HEK293 (cell line): ENCODE measurements at regions not wholly inside any gene's neighbourhood (a gene's known extent, or its start where the extent isn't known, plus 50 kb on each side); places are given as distances from the start of the nearest gene placed in this dataset.

Experiments
- SP2 ChIP-seq: fragments of 450-650 bp; formaldehyde crosslinking; IDR thresholded peaks from 2 replicates; pipeline ENCODE4 v1.5.1; 2016; ENCODE audit warnings: missing biosample characterization, missing genetic modification characterization
- TCF7L2 ChIP-seq: IDR thresholded peaks from 2 replicates; pipeline ENCODE4 v1.6.1; 2011; ENCODE audit warnings: low read depth, mild to moderate bottlenecking, inconsistent platforms, low read length, moderate library complexity, borderline replicate concordance
- TRIM28 ChIP-seq: IDR thresholded peaks from 2 replicates; pipeline ENCODE4 v1.6.1; 2011; ENCODE audit warnings: low read length, control low read depth, borderline replicate concordance
- ZNF24 ChIP-seq: fragments of 450-650 bp; formaldehyde crosslinking; IDR thresholded peaks from 2 replicates; pipeline ENCODE4 v1.5.1; 2016; ENCODE audit warnings: missing biosample characterization, missing genetic modification characterization
- ZNF274 ChIP-seq, 2 experiments: fragments of 200-500 bp in 1 of 2; fragments of 450-650 bp in 1 of 2; sonication (Bioruptor generic) in 1 of 2; formaldehyde crosslinking in 1 of 2; IDR thresholded peaks; 2 replicates each; pipeline versions ENCODE4 v1.5.1 to v1.6.1; 2014 to 2016; ENCODE audit warnings: borderline replicate concordance in 1 of 2, inconsistent platforms in 1 of 2, low read length in 1 of 2, missing biosample characterization in 1 of 2, missing genetic modification characterization in 1 of 2
- ZNF335 ChIP-seq: fragments of 450-650 bp; formaldehyde crosslinking; conservative IDR thresholded peaks from 2 replicates; pipeline ENCODE4 v1.5.1; 2016; ENCODE audit warnings: missing biosample characterization, missing genetic modification characterization
- ZNF629 ChIP-seq: fragments of 450-650 bp; formaldehyde crosslinking; IDR thresholded peaks from 2 replicates; pipeline ENCODE4 v1.5.1; 2017; ENCODE audit warnings: missing biosample characterization, missing genetic modification characterization
- ZNF658 ChIP-seq: fragments of 450-650 bp; formaldehyde crosslinking; IDR thresholded peaks from 2 replicates; pipeline ENCODE4; 2016; ENCODE audit warnings: missing biosample characterization, missing genetic modification characterization
- ZNF830 ChIP-seq: fragments of 450-650 bp; IDR thresholded peaks from 2 replicates; pipeline ENCODE4 v1.5.0; 2018; ENCODE audit warnings: missing biosample characterization, missing genetic modification characterization, low read depth, mild to moderate bottlenecking, moderate library complexity
- ZSCAN16 ChIP-seq: fragments of 450-650 bp; formaldehyde crosslinking; IDR thresholded peaks from 2 replicates; pipeline ENCODE4 v1.5.1; 2016; ENCODE audit warnings: missing biosample characterization, missing genetic modification characterization
- TF ChIP-seq, protein P1 (sequence below): fragments of 450-650 bp; formaldehyde crosslinking; IDR thresholded peaks from 2 replicates; pipeline ENCODE4 v1.5.1; 2016; ENCODE audit warnings: missing biosample characterization, missing genetic modification characterization
- TF ChIP-seq, protein P2 (sequence below): fragments of 450-650 bp; formaldehyde crosslinking; IDR thresholded peaks from 2 replicates; pipeline ENCODE4 v1.5.1; 2016; ENCODE audit warnings: missing biosample characterization, missing genetic modification characterization, low read depth

DNA sequence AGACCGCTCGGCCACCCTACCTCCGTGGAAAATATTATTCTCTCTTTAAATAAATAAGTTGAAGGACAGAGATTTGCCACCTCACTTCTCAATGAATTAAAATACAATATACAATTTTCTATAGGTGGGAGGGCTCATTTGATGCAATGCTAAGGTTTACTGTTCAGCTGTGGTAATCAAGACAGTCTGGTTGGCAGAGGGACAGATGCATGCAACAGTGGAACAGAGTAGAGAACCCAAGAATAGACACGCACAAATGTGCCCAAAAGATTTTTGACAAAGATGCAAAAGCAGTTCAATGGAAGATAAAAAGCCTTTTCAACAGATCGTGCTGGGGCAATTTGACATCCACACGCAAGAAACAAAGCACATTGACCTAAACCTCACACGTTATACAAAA, 145.2 kb downstream of the CEBPB start:
- TF ChIP-seq ZNF335 (tag by site-specific recombination) (no peak), ZNF629 (tag by site-specific recombination) (no peak), TRIM28 (no peak), ZNF274 (IDR thresholded peaks at IDR 0.05; ENCODE audit: low read length) (no peak), ZNF274 (tag by site-specific recombination; IDR thresholded peaks at IDR 0.05; ENCODE audit: borderline replicate concordance) (no peak), ZNF658 (tag by site-specific recombination) (no peak), ZNF24 (tag by site-specific recombination) (no peak), ZNF830 (tag by site-specific recombination) (no peak), SP2 (tag by site-specific recombination) (no peak), TCF7L2 (no peak), ZSCAN16 (tag by site-specific recombination) (no peak)
- TF ChIP-seq, protein P1, sequence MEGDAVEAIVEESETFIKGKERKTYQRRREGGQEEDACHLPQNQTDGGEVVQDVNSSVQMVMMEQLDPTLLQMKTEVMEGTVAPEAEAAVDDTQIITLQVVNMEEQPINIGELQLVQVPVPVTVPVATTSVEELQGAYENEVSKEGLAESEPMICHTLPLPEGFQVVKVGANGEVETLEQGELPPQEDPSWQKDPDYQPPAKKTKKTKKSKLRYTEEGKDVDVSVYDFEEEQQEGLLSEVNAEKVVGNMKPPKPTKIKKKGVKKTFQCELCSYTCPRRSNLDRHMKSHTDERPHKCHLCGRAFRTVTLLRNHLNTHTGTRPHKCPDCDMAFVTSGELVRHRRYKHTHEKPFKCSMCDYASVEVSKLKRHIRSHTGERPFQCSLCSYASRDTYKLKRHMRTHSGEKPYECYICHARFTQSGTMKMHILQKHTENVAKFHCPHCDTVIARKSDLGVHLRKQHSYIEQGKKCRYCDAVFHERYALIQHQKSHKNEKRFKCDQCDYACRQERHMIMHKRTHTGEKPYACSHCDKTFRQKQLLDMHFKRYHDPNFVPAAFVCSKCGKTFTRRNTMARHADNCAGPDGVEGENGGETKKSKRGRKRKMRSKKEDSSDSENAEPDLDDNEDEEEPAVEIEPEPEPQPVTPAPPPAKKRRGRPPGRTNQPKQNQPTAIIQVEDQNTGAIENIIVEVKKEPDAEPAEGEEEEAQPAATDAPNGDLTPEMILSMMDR (tag by site-specific recombination): no peak
- TF ChIP-seq, protein P2, sequence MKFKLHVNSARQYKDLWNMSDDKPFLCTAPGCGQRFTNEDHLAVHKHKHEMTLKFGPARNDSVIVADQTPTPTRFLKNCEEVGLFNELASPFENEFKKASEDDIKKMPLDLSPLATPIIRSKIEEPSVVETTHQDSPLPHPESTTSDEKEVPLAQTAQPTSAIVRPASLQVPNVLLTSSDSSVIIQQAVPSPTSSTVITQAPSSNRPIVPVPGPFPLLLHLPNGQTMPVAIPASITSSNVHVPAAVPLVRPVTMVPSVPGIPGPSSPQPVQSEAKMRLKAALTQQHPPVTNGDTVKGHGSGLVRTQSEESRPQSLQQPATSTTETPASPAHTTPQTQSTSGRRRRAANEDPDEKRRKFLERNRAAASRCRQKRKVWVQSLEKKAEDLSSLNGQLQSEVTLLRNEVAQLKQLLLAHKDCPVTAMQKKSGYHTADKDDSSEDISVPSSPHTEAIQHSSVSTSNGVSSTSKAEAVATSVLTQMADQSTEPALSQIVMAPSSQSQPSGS (tag by site-specific recombination): no peak
